22Rv1 (cell line): ENCODE measurements at regions not wholly inside any gene's neighbourhood (a gene's known extent, or its start where the extent isn't known, plus 50 kb on each side); places are given as distances from the start of the nearest gene placed in this dataset.
"Not testable (repeated sequence)": the region's sequence is repeated elsewhere in the genome, so short reads cannot be mapped to it uniquely, and the experiment has no call there.

ENCODE experiments used
- ZFX ChIP-seq: fragments of 450-650 bp; IDR thresholded peaks from 2 replicates; pipeline ENCODE4 v1.6.1; 2017; ENCODE audit warnings: antibody characterized with exemption, borderline replicate concordance
- TF ChIP-seq, protein P1 (sequence below): fragments of 450-650 bp; IDR thresholded peaks from 2 replicates; pipeline ENCODE4 v1.5.1; 2017; ENCODE audit warnings: mild to moderate bottlenecking

DNA sequence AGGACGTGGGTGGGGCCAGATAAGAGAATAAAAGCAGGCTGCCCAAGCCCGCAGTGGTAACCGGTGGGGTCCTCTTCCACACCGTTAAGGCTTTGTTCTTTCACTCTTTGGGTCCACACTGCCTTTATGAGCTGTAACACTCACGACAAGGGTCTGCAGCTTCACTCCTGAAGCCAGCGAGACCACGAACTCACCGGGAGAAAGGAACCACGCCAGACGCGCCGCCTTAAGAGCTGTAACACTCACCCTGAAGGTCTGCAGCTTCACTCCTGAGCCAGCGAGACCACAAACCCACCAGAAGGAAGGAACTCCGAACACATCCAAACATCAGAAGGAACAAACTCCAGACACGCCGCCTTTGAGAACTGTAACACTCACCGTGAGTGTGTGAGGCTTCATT, 203.9 kb upstream of the HNRNPA3 start:
- TF ChIP-seq, protein P1, sequence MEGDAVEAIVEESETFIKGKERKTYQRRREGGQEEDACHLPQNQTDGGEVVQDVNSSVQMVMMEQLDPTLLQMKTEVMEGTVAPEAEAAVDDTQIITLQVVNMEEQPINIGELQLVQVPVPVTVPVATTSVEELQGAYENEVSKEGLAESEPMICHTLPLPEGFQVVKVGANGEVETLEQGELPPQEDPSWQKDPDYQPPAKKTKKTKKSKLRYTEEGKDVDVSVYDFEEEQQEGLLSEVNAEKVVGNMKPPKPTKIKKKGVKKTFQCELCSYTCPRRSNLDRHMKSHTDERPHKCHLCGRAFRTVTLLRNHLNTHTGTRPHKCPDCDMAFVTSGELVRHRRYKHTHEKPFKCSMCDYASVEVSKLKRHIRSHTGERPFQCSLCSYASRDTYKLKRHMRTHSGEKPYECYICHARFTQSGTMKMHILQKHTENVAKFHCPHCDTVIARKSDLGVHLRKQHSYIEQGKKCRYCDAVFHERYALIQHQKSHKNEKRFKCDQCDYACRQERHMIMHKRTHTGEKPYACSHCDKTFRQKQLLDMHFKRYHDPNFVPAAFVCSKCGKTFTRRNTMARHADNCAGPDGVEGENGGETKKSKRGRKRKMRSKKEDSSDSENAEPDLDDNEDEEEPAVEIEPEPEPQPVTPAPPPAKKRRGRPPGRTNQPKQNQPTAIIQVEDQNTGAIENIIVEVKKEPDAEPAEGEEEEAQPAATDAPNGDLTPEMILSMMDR = not testable (repeated sequence)
- TF ChIP-seq ZFX = not testable (repeated sequence)
